ENCODE measurements at regions not wholly inside any gene's neighbourhood (a gene's known extent, or its start where the extent isn't known, plus 50 kb on each side); places are given as distances from the start of the nearest gene placed in this dataset.
"Not testable (repeated sequence)": the region's sequence is repeated elsewhere in the genome, so short reads cannot be mapped to it uniquely, and the experiment has no call there.

- no peak for DNase-seq (ENCODE audit: low spot score)
- ChIA-PET POLR2A (ENCODE audit: low non-redundant PET) (no interaction called here), CTCF (no interaction called here)
- TF ChIP-seq CTCF (conservative IDR thresholded peaks at IDR 0.05; ENCODE audit: low read depth), result no peak
- H3K27ac ChIP-seq, result no peak overlapping the region
Observed at GRCh38 chr22:34638128-34638527, 427.8 kb upstream of the ISX start.

GRCh38 chr22:34639911-34640310, 426.0 kb upstream of the ISX start:
- DNase-seq (ENCODE audit: low spot score), result no peak
- no peak overlapping the region for H3K27ac ChIP-seq
- POLR2A ChIA-PET (ENCODE audit: low non-redundant PET), result no interaction called here
- CTCF ChIA-PET, result no interaction called here
- no peak for TF ChIP-seq CTCF (conservative IDR thresholded peaks at IDR 0.05; ENCODE audit: low read depth)

GRCh38 chr22:34645375-34645774, 420.6 kb upstream of the ISX start:
- no peak overlapping the region for H3K27ac ChIP-seq
- DNase-seq (ENCODE audit: low spot score), result no peak
- POLR2A ChIA-PET (ENCODE audit: low non-redundant PET), result no interaction called here
- CTCF ChIA-PET, result no interaction called here
- no peak for TF ChIP-seq CTCF (conservative IDR thresholded peaks at IDR 0.05; ENCODE audit: low read depth)

- ChIA-PET POLR2A (ENCODE audit: low non-redundant PET) (no interaction called here), CTCF (interaction anchor here (0.6 kb wide), 1 partner anchor 53 kb away, joined by 4 read pairs; no protein-coding TSS in a partner anchor)
- TF ChIP-seq CTCF (conservative IDR thresholded peaks at IDR 0.05; ENCODE audit: low read depth), result no peak
- no peak overlapping the region for H3K27ac ChIP-seq
- DNase-seq (ENCODE audit: low spot score), result no peak
Observed at GRCh38 chr22:34669001-34669400, 397.0 kb upstream of the ISX start.

GRCh38 chr22:34683031-34683430, 382.9 kb upstream of the ISX start:
- POLR2A ChIA-PET (ENCODE audit: low non-redundant PET); CTCF ChIA-PET: not testable (repeated sequence)

GRCh38 chr22:34684278-34684677, 381.7 kb upstream of the ISX start:
- CTCF ChIA-PET; POLR2A ChIA-PET (ENCODE audit: low non-redundant PET); H3K27ac ChIP-seq; DNase-seq (ENCODE audit: low spot score): not testable (repeated sequence)

More at GRCh38 chr22:34683031-34683430, 382.9 kb upstream of the ISX start:
- not testable (repeated sequence) for DNase-seq (ENCODE audit: low spot score); H3K27ac ChIP-seq

- no peak for TF ChIP-seq CTCF (conservative IDR thresholded peaks at IDR 0.05; ENCODE audit: low read depth)
- DNase-seq (ENCODE audit: low spot score), result no peak
- no peak overlapping the region for H3K27ac ChIP-seq
- ChIA-PET CTCF (no interaction called here), POLR2A (ENCODE audit: low non-redundant PET) (no interaction called here)
Observed at GRCh38 chr22:34687116-34687515, 378.8 kb upstream of the ISX start.

GRCh38 chr22:34688825-34689224, 377.1 kb upstream of the ISX start:
- CTCF ChIA-PET, result no interaction called here
- no peak for DNase-seq (ENCODE audit: low spot score)
- POLR2A ChIA-PET (ENCODE audit: low non-redundant PET), result no interaction called here
- no peak for TF ChIP-seq CTCF (conservative IDR thresholded peaks at IDR 0.05; ENCODE audit: low read depth)
- H3K27ac ChIP-seq, result no peak overlapping the region
